Astrocyte of the spinal cord (primary cell): ENCODE measurements at regions not wholly inside any gene's neighbourhood (a gene's known extent, or its start where the extent isn't known, plus 50 kb on each side); places are given as distances from the start of the nearest gene placed in this dataset.

Experiments
- DNase-seq: peaks from one replicate; pipeline ENCODE4 v3.0.0; 2011; ENCODE audit warnings: low read depth, low spot score
- H3K4me3 ChIP-seq: 2 replicates; pipeline ENCODE4 v1.5.1; 2011; ENCODE audit warnings: low read depth, mild to moderate bottlenecking, low read length, moderate library complexity
- CTCF ChIP-seq: IDR thresholded peaks from 2 replicates; pipeline ENCODE4 v1.5.1; 2012; ENCODE audit warnings: low read depth, mild to moderate bottlenecking, low read length, inconsistent platforms
- in situ Hi-C: cut with HindIII; loops from 2 replicates; pipeline ENCODE4 v1.10.0; 2017; ENCODE audit warnings: low sequenced_read_pairs

GRCh38 chr5:109924237-109925107 lies 234.7 kb downstream of the MAN2A1 start:
- no peak for DNase-seq
- in situ Hi-C loops = no loop called here
- no peak for TF ChIP-seq CTCF
- H3K4me3 ChIP-seq = no peak overlapping the region

GRCh38 chr5:109927639-109928038 lies 237.9 kb downstream of the MAN2A1 start:
- H3K4me3 ChIP-seq = no peak overlapping the region
- in situ Hi-C loops = no loop called here
- no peak for DNase-seq
- no peak for TF ChIP-seq CTCF

GRCh38 chr5:109928046-109928445 lies 238.3 kb downstream of the MAN2A1 start:
- no peak for DNase-seq
- in situ Hi-C loops = no loop called here
- no peak for TF ChIP-seq CTCF

GRCh38 chr5:109928811-109929210 lies 239.1 kb downstream of the MAN2A1 start:
- no peak for DNase-seq
- in situ Hi-C loops = no loop called here
- TF ChIP-seq CTCF = no peak
- H3K4me3 ChIP-seq = no peak overlapping the region

More at GRCh38 chr5:109928046-109928445, 238.3 kb downstream of the MAN2A1 start:
- no peak overlapping the region for H3K4me3 ChIP-seq

- in situ Hi-C loops = no loop called here
- no peak for DNase-seq
- H3K4me3 ChIP-seq = no peak overlapping the region
- no peak for TF ChIP-seq CTCF
These were observed 239.6 kb downstream of the MAN2A1 start for GRCh38 chr5:109929376-109929775.

- no peak for DNase-seq
- TF ChIP-seq CTCF = no peak
- in situ Hi-C loops = no loop called here
- no peak overlapping the region for H3K4me3 ChIP-seq
These were observed 240.2 kb downstream of the MAN2A1 start for GRCh38 chr5:109929911-109930310.
